ENCODE measurements at regions not wholly inside any gene's neighbourhood (a gene's known extent, or its start where the extent isn't known, plus 50 kb on each side); places are given as distances from the start of the nearest gene placed in this dataset.

DNA sequence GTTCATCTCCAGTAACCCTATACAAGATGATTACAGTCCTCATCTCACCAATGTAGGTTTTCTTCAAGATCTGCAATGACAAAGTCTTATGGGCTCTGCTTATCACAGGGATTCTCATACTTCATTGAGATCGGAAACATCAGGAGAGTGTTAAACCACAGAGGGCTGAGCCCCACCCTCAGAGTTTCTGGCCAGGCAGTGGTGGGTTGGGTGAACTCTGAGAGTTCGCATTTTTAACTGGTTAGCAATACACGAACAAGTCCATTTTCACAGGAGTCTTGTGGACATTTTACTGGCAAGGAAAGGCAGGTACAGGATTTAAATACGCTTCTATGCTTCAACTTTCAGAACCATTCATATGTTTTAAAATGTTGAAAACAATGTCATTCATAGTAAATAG lies 366.7 kb upstream of the ROBO2 start:
- TF ChIP-seq, protein P1, sequence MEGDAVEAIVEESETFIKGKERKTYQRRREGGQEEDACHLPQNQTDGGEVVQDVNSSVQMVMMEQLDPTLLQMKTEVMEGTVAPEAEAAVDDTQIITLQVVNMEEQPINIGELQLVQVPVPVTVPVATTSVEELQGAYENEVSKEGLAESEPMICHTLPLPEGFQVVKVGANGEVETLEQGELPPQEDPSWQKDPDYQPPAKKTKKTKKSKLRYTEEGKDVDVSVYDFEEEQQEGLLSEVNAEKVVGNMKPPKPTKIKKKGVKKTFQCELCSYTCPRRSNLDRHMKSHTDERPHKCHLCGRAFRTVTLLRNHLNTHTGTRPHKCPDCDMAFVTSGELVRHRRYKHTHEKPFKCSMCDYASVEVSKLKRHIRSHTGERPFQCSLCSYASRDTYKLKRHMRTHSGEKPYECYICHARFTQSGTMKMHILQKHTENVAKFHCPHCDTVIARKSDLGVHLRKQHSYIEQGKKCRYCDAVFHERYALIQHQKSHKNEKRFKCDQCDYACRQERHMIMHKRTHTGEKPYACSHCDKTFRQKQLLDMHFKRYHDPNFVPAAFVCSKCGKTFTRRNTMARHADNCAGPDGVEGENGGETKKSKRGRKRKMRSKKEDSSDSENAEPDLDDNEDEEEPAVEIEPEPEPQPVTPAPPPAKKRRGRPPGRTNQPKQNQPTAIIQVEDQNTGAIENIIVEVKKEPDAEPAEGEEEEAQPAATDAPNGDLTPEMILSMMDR (IDR thresholded peaks at IDR 0.05), result no peak
- TF ChIP-seq RXRA (IDR thresholded peaks at IDR 0.05; ENCODE audit: borderline replicate concordance, low read depth) (no peak), TEAD4 (IDR thresholded peaks at IDR 0.05; ENCODE audit: borderline replicate concordance, insufficient read depth) (no peak), EZH2phosphoT487 (IDR thresholded peaks at IDR 0.05; ENCODE audit: borderline replicate concordance, low read depth) (no peak)
